OCI-LY3 (cell line): ENCODE measurements at regions not wholly inside any gene's neighbourhood (a gene's known extent, or its start where the extent isn't known, plus 50 kb on each side); places are given as distances from the start of the nearest gene placed in this dataset.

Experiments used
- H2AFZ ChIP-seq: fragments of 200-600, 300-600 bp; shearing (Covaris generic); 2 replicates; pipeline ENCODE4 v1.6.0; 2014; ENCODE audit warnings: antibody characterized with exemption, low read depth, low read length
- H3K27ac ChIP-seq: fragments of 200-600, 300-600 bp; sonication (generic); 2 replicates; pipeline ENCODE4 v1.5.1; 2014; ENCODE audit warnings: mild to moderate bottlenecking, low read length, moderate library complexity, mixed read lengths
- H3K27me3 ChIP-seq: fragments of 200-600, 300-600 bp; sonication (generic); 2 replicates; pipeline ENCODE4 v1.6.1; 2014; ENCODE audit warnings: low read depth, low read length, mixed read lengths
- H3K36me3 ChIP-seq: fragments of 200-600, 300-600 bp; sonication (generic); replicated peaks from 2 replicates; pipeline ENCODE3; 2014; ENCODE audit warnings: low read depth, low read length, mixed read lengths
- H3K4me1 ChIP-seq: fragments of 300-600, 200-600 bp; sonication (generic); 2 replicates; pipeline ENCODE4 v1.6.1; 2014; ENCODE audit warnings: low read length, mixed read lengths
- H3K4me2 ChIP-seq: fragments of 200-600, 300-600 bp; sonication (generic); 2 replicates; pipeline ENCODE4 v1.6.1; 2014; ENCODE audit warnings: low read length, mixed read lengths
- H3K4me3 ChIP-seq: fragments of 300-600, 200-600 bp; sonication (generic); 2 replicates; pipeline ENCODE4 v1.5.1; 2014; ENCODE audit warnings: antibody characterized with exemption, mild to moderate bottlenecking, low read length, moderate library complexity
- H3K79me2 ChIP-seq: fragments of 300-600, 200-600 bp; shearing (Covaris generic); 2 replicates; pipeline ENCODE4 v1.6.1; 2014; ENCODE audit warnings: mild to moderate bottlenecking, low read length, mixed read lengths
- H3K9ac ChIP-seq: fragments of 300-600, 200-600 bp; shearing (Covaris generic); 2 replicates; pipeline ENCODE4 v1.6.0; 2014; ENCODE audit warnings: mild to moderate bottlenecking, low read length, moderate library complexity
- H3K9me3 ChIP-seq: fragments of 200-600, 300-600 bp; shearing (Covaris generic); 2 replicates; pipeline ENCODE4 v1.6.1; 2014; ENCODE audit warnings: low read length, mixed read lengths; ENCODE audit not compliant: insufficient read depth
- H4K20me1 ChIP-seq: fragments of 200-600, 300-600 bp; sonication (generic); 2 replicates; pipeline ENCODE4 v1.6.1; 2016; ENCODE audit warnings: low read length, mixed read lengths; ENCODE audit not compliant: insufficient read depth
- CTCF ChIP-seq: fragments of 200-600, 300-600 bp; sonication (generic); IDR thresholded peaks from 2 replicates; pipeline ENCODE4 v1.5.1; 2014; ENCODE audit warnings: antibody characterized with exemption, low read length, low read depth
- EZH2phosphoT487 ChIP-seq: fragments of 200-600 bp; shearing (Covaris generic); IDR thresholded peaks from 2 replicates; pipeline ENCODE4 v1.6.1; 2018; ENCODE audit warnings: antibody characterized with exemption, mixed run types, low read depth

- no peaks in the 10 kb centered on the region for H3K9me3 ChIP-seq
- H4K20me1 ChIP-seq: no peaks in the 10 kb centered on the region
- no peaks in the 10 kb centered on the region for H3K36me3 ChIP-seq
- no peaks in the 10 kb centered on the region for H3K27me3 ChIP-seq
- no peak overlapping the region for H3K4me3 ChIP-seq
- H3K9ac ChIP-seq: no peak overlapping the region
- no peak overlapping the region for H3K4me2 ChIP-seq
- H2AFZ ChIP-seq: no peak overlapping the region
- no peak overlapping the region for H3K27ac ChIP-seq
- no peak for TF ChIP-seq EZH2phosphoT487
- TF ChIP-seq CTCF: no peak
- no peaks in the 10 kb centered on the region for H3K79me2 ChIP-seq
- H3K4me1 ChIP-seq: no peaks in the 10 kb centered on the region
Observed at GRCh38 chr21:20943561-20943997, 54.6 kb upstream of the NCAM2 start.

GRCh38 chr21:20944139-20944538 lies 54.1 kb upstream of the NCAM2 start:
- no peak overlapping the region for H3K4me3 ChIP-seq
- no peak overlapping the region for H3K27ac ChIP-seq

GRCh38 chr21:20946701-20947100 lies 51.5 kb upstream of the NCAM2 start:
- no peaks in the 10 kb centered on the region for H3K4me1 ChIP-seq
- no peak for TF ChIP-seq CTCF
- no peak for TF ChIP-seq EZH2phosphoT487
- H4K20me1 ChIP-seq: no peaks in the 10 kb centered on the region
- H3K4me3 ChIP-seq: no peak overlapping the region
- H2AFZ ChIP-seq: no peak overlapping the region
- H3K4me2 ChIP-seq: no peak overlapping the region
- no peaks in the 10 kb centered on the region for H3K9me3 ChIP-seq
- H3K79me2 ChIP-seq: no peaks in the 10 kb centered on the region
- no peak overlapping the region for H3K27ac ChIP-seq
- no peak overlapping the region for H3K9ac ChIP-seq
- no peaks in the 10 kb centered on the region for H3K36me3 ChIP-seq
- H3K27me3 ChIP-seq: no peaks in the 10 kb centered on the region

More at GRCh38 chr21:20944139-20944538, 54.1 kb upstream of the NCAM2 start:
- Histone ChIP-seq H3K9me3 (no peaks in the 10 kb centered on the region), H3K9ac (no peak overlapping the region), H3K4me2 (no peak overlapping the region), H2AFZ (no peak overlapping the region), H3K27me3 (no peaks in the 10 kb centered on the region), H3K36me3 (no peaks in the 10 kb centered on the region), H3K79me2 (no peaks in the 10 kb centered on the region), H4K20me1 (no peaks in the 10 kb centered on the region), H3K4me1 (no peaks in the 10 kb centered on the region)
- TF ChIP-seq CTCF (no peak), EZH2phosphoT487 (no peak)
